HCT116 (cell line): ENCODE measurements at regions not wholly inside any gene's neighbourhood (a gene's known extent, or its start where the extent isn't known, plus 50 kb on each side); places are given as distances from the start of the nearest gene placed in this dataset.

ENCODE experiments used
- ATAC-seq: fragments of 200-7000 bp; cut with Tn5 transposase; 2 replicates; pipeline ENCODE4 v1.9.1; 2020; ENCODE audit warnings: mild to moderate bottlenecking, moderate library complexity
- BruUV-seq: library from RNA; stranded (reverse); fragments of 400-500 nt; replicated peaks from 2 replicates; lab custom pipeline; 2021; lab: Mats Ljungman, UMichigan
- CTCF ChIA-PET: fragments of 300-600 bp; sonication (Branson Sonifier 250); formaldehyde crosslinking; loops from one replicate; lab custom pipeline; 2021; ENCODE audit warnings: antibody characterized with exemption; lab: Charles Lee
- POLR2A ChIA-PET: fragments of 300-600, 350-600 bp; sonication (Branson Sonifier 250); formaldehyde crosslinking; loops from one replicate; lab custom pipeline; 2021; ENCODE audit warnings: antibody characterized with exemption; lab: Charles Lee
- RAD21 ChIA-PET, 2 experiments: fragments of 300-600 bp; sonication (Branson Sonifier 250); formaldehyde crosslinking; loops; one replicate each; lab custom pipeline; 2023; ENCODE audit warnings: low total read pairs in 2 of 2; ENCODE audit not compliant: uncharacterized antibody in 2 of 2, unreplicated experiment in 2 of 2, low non-redundant PET in 1 of 2; lab: Charles Lee
- DNase-seq: peaks from one replicate; pipeline ENCODE4 v3.0.0-alpha.2; 2010; ENCODE audit warnings: low read depth, low spot score
- H2AFZ ChIP-seq: fragments of 200-600 bp; shearing (Covaris generic), sonication (generic); 2 replicates; pipeline ENCODE4 v1.6.1; 2017; ENCODE audit warnings: low read depth, mixed run types, mixed read lengths, antibody characterized with exemption, low read length; ENCODE audit not compliant: poor library complexity, severe bottlenecking
- H3K27ac ChIP-seq: 2 replicates; pipeline ENCODE4 v1.5.1; 2012; ENCODE audit warnings: low read depth, low read length
- H3K27me3 ChIP-seq: fragments of 200-600 bp; sonication (generic); 2 replicates; pipeline ENCODE4 v1.6.1; 2016; ENCODE audit warnings: mixed run types, low read length, mixed read lengths; ENCODE audit not compliant: insufficient read depth
- H3K36me3 ChIP-seq, 2 experiments: fragments of 200-500 bp in 1 of 2; fragments of 200-600 bp in 1 of 2; sonication (Bioruptor generic) in 1 of 2; sonication (generic) in 1 of 2; 2 replicates each; pipeline versions ENCODE4 v1.5.1 to v1.6.1; 2014 to 2016; ENCODE audit warnings: low read length in 2 of 2, inconsistent platforms in 1 of 2, mixed read lengths in 1 of 2, mixed run types in 1 of 2; ENCODE audit not compliant: insufficient read depth in 2 of 2, control insufficient read depth in 1 of 2
- H3K4me1 ChIP-seq, 2 experiments: fragments of 200-600 bp in 1 of 2; sonication (generic) in 1 of 2; 2 replicates each; pipeline versions ENCODE4 v1.5.1 to v1.6.1; 2012 to 2017; ENCODE audit warnings: low read length in 2 of 2, inconsistent platforms in 1 of 2, mild to moderate bottlenecking in 1 of 2, mixed read lengths in 1 of 2, mixed run types in 1 of 2, moderate library complexity in 1 of 2; ENCODE audit not compliant: insufficient read depth in 2 of 2, control insufficient read depth in 1 of 2
- H3K4me2 ChIP-seq: fragments of 200-600 bp; sonication (generic); 2 replicates; pipeline ENCODE4 v1.6.1; 2017; ENCODE audit warnings: mixed run types, low read length, mixed read lengths
- H3K4me3 ChIP-seq, 2 experiments: fragments of 200-600 bp in 1 of 2; sonication (generic) in 1 of 2; replicated peaks in 1 of 2; 2 replicates each; pipeline ENCODE4 v1.5.1; 2011 to 2016; ENCODE audit warnings: low read length in 2 of 2, control low read depth in 1 of 2, low read depth in 1 of 2, mild to moderate bottlenecking in 1 of 2, mixed read lengths in 1 of 2, mixed run types in 1 of 2
- H3K79me2 ChIP-seq: fragments of 200-600 bp; sonication (generic); 2 replicates; pipeline ENCODE4 v1.6.1; 2017; ENCODE audit warnings: mild to moderate bottlenecking, mixed run types, low read length, moderate library complexity, mixed read lengths; ENCODE audit not compliant: insufficient read depth
- H3K9ac ChIP-seq: fragments of 200-600 bp; sonication (generic); 2 replicates; pipeline ENCODE4 v1.6.1; 2016; ENCODE audit warnings: low read length, mixed read lengths
- H3K9me2 ChIP-seq: fragments of 200-600 bp; sonication (generic), shearing (Covaris generic); 2 replicates; pipeline ENCODE4 v1.6.1; 2017; ENCODE audit warnings: mixed run types, mild to moderate bottlenecking, moderate library complexity; ENCODE audit not compliant: insufficient read depth
- H3K9me3 ChIP-seq, 2 experiments: fragments of 200-500 bp in 1 of 2; fragments of 200-600 bp in 1 of 2; sonication (Bioruptor generic) in 1 of 2; sonication (generic) in 1 of 2; 2 replicates each; pipeline ENCODE4 v1.6.1; 2014 to 2017; ENCODE audit warnings: low read length in 2 of 2, mixed read lengths in 2 of 2, inconsistent platforms in 1 of 2, low read depth in 1 of 2, mild to moderate bottlenecking in 1 of 2, mixed run types in 1 of 2, moderate library complexity in 1 of 2; ENCODE audit not compliant: control insufficient read depth in 1 of 2, insufficient read depth in 1 of 2
- H4K20me1 ChIP-seq: fragments of 200-600 bp; sonication (generic), shearing (Covaris generic); 2 replicates; pipeline ENCODE4 v1.6.1; 2017; ENCODE audit warnings: mixed run types, mild to moderate bottlenecking, moderate library complexity; ENCODE audit not compliant: insufficient read depth
- ATF3 ChIP-seq: IDR thresholded peaks from 2 replicates; pipeline ENCODE4 v1.6.1; 2012
- CEBPB ChIP-seq: IDR thresholded peaks from 2 replicates; pipeline ENCODE4 v1.6.1; 2012; ENCODE audit warnings: low read depth
- EGR1 ChIP-seq: IDR thresholded peaks from 2 replicates; pipeline ENCODE4 v1.6.1; 2012; ENCODE audit warnings: low read depth
- ELF1 ChIP-seq: IDR thresholded peaks from 2 replicates; pipeline ENCODE4 v1.6.1; 2012; ENCODE audit warnings: low read depth, borderline replicate concordance
- FOSL1 ChIP-seq: IDR thresholded peaks from 2 replicates; pipeline ENCODE4 v1.6.1; 2012; ENCODE audit warnings: low read depth
- JUND ChIP-seq: IDR thresholded peaks from 2 replicates; pipeline ENCODE4 v1.6.1; 2012
- MAX ChIP-seq: IDR thresholded peaks from 2 replicates; pipeline ENCODE4 v1.6.1; 2012
- POLR2AphosphoS5 ChIP-seq: IDR thresholded peaks from 2 replicates; pipeline ENCODE4 v1.6.1; 2011; ENCODE audit warnings: mild to moderate bottlenecking, low read depth, low read length, moderate library complexity
- RAD21 ChIP-seq: IDR thresholded peaks from 2 replicates; pipeline ENCODE4 v1.6.1; 2012; ENCODE audit warnings: low read depth, mild to moderate bottlenecking
- REST ChIP-seq: IDR thresholded peaks from 2 replicates; pipeline ENCODE4 v1.6.1; 2012; ENCODE audit warnings: low read depth
- SIN3A ChIP-seq: IDR thresholded peaks from 2 replicates; pipeline ENCODE4 v1.6.1; 2012; ENCODE audit warnings: low read depth
- SP1 ChIP-seq: IDR thresholded peaks from 2 replicates; pipeline ENCODE4 v1.6.1; 2012; ENCODE audit warnings: low read depth
- SRF ChIP-seq: IDR thresholded peaks from 2 replicates; pipeline ENCODE4 v1.6.1; 2012; ENCODE audit warnings: low read depth
- TCF7L2 ChIP-seq: IDR thresholded peaks from 2 replicates; pipeline ENCODE4 v1.7.0; 2011; ENCODE audit warnings: borderline replicate concordance, inconsistent platforms; ENCODE audit not compliant: insufficient read depth, insufficient read length; ENCODE audit errors: extremely low read depth
- ZBTB33 ChIP-seq: IDR thresholded peaks from 2 replicates; pipeline ENCODE4 v1.6.1; 2011; ENCODE audit warnings: mild to moderate bottlenecking, low read length, moderate library complexity; ENCODE audit not compliant: insufficient replicate concordance; ENCODE audit errors: extremely low read depth
- ZNF274 ChIP-seq: fragments of 200-500 bp; sonication (Bioruptor generic); IDR thresholded peaks from 2 replicates; pipeline ENCODE4 v1.6.1; 2014; ENCODE audit warnings: mild to moderate bottlenecking, low read depth, low read length, inconsistent platforms
- intact Hi-C: fragments of 100-400 bp; cut with micrococcal nuclease; formaldehyde crosslinking; loops from 2 replicates; pipeline ENCODE4 v1.10.0; 2022

- ChIA-PET RAD21 (no interaction called here), POLR2A (no interaction called here), CTCF (no interaction called here)
- ATAC-seq (no peak), DNase-seq (no peak)
- no peak overlapping the region for H3K4me3 ChIP-seq
- H4K20me1 ChIP-seq = no peaks in the 10 kb centered on the region
- no TSS peak for BruUV-seq
- no peaks in the 10 kb centered on the region for H3K4me1 ChIP-seq
- no peaks in the 10 kb centered on the region for H3K9me2 ChIP-seq
- H3K27ac ChIP-seq = no peak overlapping the region
- intact Hi-C loops = no loop called here
- no peak overlapping the region for H2AFZ ChIP-seq
- no peak overlapping the region for H3K9ac ChIP-seq
- H3K79me2 ChIP-seq = no peaks in the 10 kb centered on the region
- H3K27me3 ChIP-seq = no peaks in the 10 kb centered on the region
- H3K9me3 ChIP-seq = no peaks in the 10 kb centered on the region
- no peak for TF ChIP-seq ELF1
- H3K36me3 ChIP-seq = no peaks in the 10 kb centered on the region
- H3K4me2 ChIP-seq = no peak overlapping the region
These were observed 188.1 kb upstream of the STEAP1 start for GRCh38 chr7:89966067-89966664.

GRCh38 chr7:89975577-89975976 is 178.7 kb upstream of the STEAP1 start:
- DNase-seq (no peak), ATAC-seq (no peak)
- RAD21 ChIA-PET = no interaction called here
- POLR2A ChIA-PET = interaction anchor here (0.6 kb wide), 1 partner anchor 473 kb away, joined by 3 read pairs; no protein-coding TSS in a partner anchor
- H3K4me1 ChIP-seq = no peaks in the 10 kb centered on the region
- no peak overlapping the region for H2AFZ ChIP-seq
- no TSS peak for BruUV-seq
- intact Hi-C loops = no loop called here
- no peaks in the 10 kb centered on the region for H3K79me2 ChIP-seq
- H3K9me2 ChIP-seq = no peaks in the 10 kb centered on the region
- no peaks in the 10 kb centered on the region for H3K9me3 ChIP-seq
- no peak overlapping the region for H3K27ac ChIP-seq
- H3K9ac ChIP-seq = no peak overlapping the region
- no peak overlapping the region for H3K4me3 ChIP-seq
- no peaks in the 10 kb centered on the region for H4K20me1 ChIP-seq
- H3K4me2 ChIP-seq = no peak overlapping the region
- no peaks in the 10 kb centered on the region for H3K27me3 ChIP-seq
- CTCF ChIA-PET = no interaction called here
- no peaks in the 10 kb centered on the region for H3K36me3 ChIP-seq
- TF ChIP-seq ATF3 = no peak
- no peak for TF ChIP-seq TCF7L2
- no peak for TF ChIP-seq MAX
- TF ChIP-seq SP1 = no peak
- no peak for TF ChIP-seq RAD21
- no peak for TF ChIP-seq ELF1
- no peak for TF ChIP-seq POLR2AphosphoS5
- no peak for TF ChIP-seq JUND
- TF ChIP-seq ZNF274 = no peak
- TF ChIP-seq REST = no peak
- no peak for TF ChIP-seq FOSL1
- no peak for TF ChIP-seq ZBTB33
- TF ChIP-seq EGR1 = no peak
- TF ChIP-seq SRF = no peak
- no peak for TF ChIP-seq CEBPB
- no peak for TF ChIP-seq SIN3A
